GM23248 (cell line): ENCODE measurements at regions not wholly inside any gene's neighbourhood (a gene's known extent, or its start where the extent isn't known, plus 50 kb on each side); places are given as distances from the start of the nearest gene placed in this dataset.
"Not testable (repeated sequence)": the region's sequence is repeated elsewhere in the genome, so short reads cannot be mapped to it uniquely, and the experiment has no call there.

ENCODE experiments used
- DNase-seq: peaks from one replicate; pipeline ENCODE4 v3.0.0-alpha.2; 2015
- H2AFZ ChIP-seq: fragments of 200-600 bp; sonication (generic); 2 replicates; pipeline ENCODE4 v1.6.1; 2016; ENCODE audit warnings: antibody characterized with exemption
- H3F3A ChIP-seq: fragments of 200-600 bp; sonication (generic); 2 replicates; pipeline ENCODE4 v1.6.1; 2016; ENCODE audit warnings: mild to moderate bottlenecking, antibody characterized with exemption, mixed run types; ENCODE audit not compliant: insufficient read depth
- H3K27ac ChIP-seq: fragments of 200-600 bp; sonication (generic); 2 replicates; pipeline ENCODE4 v1.5.1; 2016; ENCODE audit warnings: mild to moderate bottlenecking
- H3K27me3 ChIP-seq: fragments of 200-600 bp; sonication (generic); replicated peaks from 2 replicates; pipeline ENCODE4 v1.6.1; 2016; ENCODE audit warnings: mild to moderate bottlenecking; ENCODE audit not compliant: insufficient read depth
- H3K36me3 ChIP-seq: fragments of 200-600 bp; sonication (generic); 2 replicates; pipeline ENCODE4 v1.6.1; 2016; ENCODE audit warnings: low read depth, mild to moderate bottlenecking
- H3K4me1 ChIP-seq: fragments of 200-600 bp; sonication (generic); 2 replicates; pipeline ENCODE4 v1.6.1; 2016; ENCODE audit warnings: mild to moderate bottlenecking; ENCODE audit not compliant: insufficient read depth
- H3K4me2 ChIP-seq: fragments of 200-600 bp; sonication (generic); one replicate; pipeline ENCODE4 v1.6.1; 2016; ENCODE audit warnings: mild to moderate bottlenecking; ENCODE audit not compliant: unreplicated experiment
- H3K4me3 ChIP-seq: fragments of 200-600 bp; sonication (generic); 2 replicates; pipeline ENCODE4 v1.5.1; 2016; ENCODE audit warnings: mild to moderate bottlenecking
- H3K79me2 ChIP-seq: fragments of 200-600 bp; sonication (generic); 2 replicates; pipeline ENCODE4 v1.6.1; 2016; ENCODE audit warnings: mild to moderate bottlenecking; ENCODE audit not compliant: insufficient read depth
- H3K9ac ChIP-seq: fragments of 200-600 bp; sonication (generic); 2 replicates; pipeline ENCODE4 v1.6.1; 2016; ENCODE audit warnings: mild to moderate bottlenecking
- H3K9me2 ChIP-seq: fragments of 200-600 bp; sonication (generic); 2 replicates; pipeline ENCODE4 v1.6.1; 2016; ENCODE audit warnings: mixed run types, mild to moderate bottlenecking, moderate library complexity; ENCODE audit not compliant: insufficient read depth
- H3K9me3 ChIP-seq: fragments of 200-600 bp; sonication (generic); one replicate; pipeline ENCODE4 v1.6.1; 2017; ENCODE audit warnings: low read depth
- H4K20me1 ChIP-seq: fragments of 200-600 bp; sonication (generic); 2 replicates; pipeline ENCODE4 v1.6.0; 2016; ENCODE audit not compliant: insufficient read depth
- EZH2 ChIP-seq: fragments of 200-600 bp; sonication (generic); IDR thresholded peaks from 2 replicates; pipeline ENCODE4 v1.6.1; 2018; ENCODE audit warnings: antibody characterized with exemption, mild to moderate bottlenecking; ENCODE audit not compliant: insufficient read depth, poor library complexity, severe bottlenecking
- EZH2phosphoT487 ChIP-seq: fragments of 200-600 bp; sonication (generic); IDR thresholded peaks from 2 replicates; pipeline ENCODE4 v1.6.1; 2018; ENCODE audit warnings: antibody characterized with exemption, moderate library complexity, mild to moderate bottlenecking, low read depth; ENCODE audit not compliant: insufficient read depth
- WGBS, 2 experiments: methylation state at CpG; one replicate each; pipeline ENCODE4 v1.1.6; 2015 to 2017; ENCODE audit warnings: low lambda C conversion rate in 2 of 2, low coverage in 1 of 2; ENCODE audit errors: missing lambda C conversion rate in 2 of 2; 5-methylcytosine and 5-hydroxymethylcytosine counted together
- in situ Hi-C: fragments of 300-500 bp; cut with MboI; formaldehyde crosslinking; loops from 2 replicates; pipeline ENCODE4 v1.15.0; 2020

DNA sequence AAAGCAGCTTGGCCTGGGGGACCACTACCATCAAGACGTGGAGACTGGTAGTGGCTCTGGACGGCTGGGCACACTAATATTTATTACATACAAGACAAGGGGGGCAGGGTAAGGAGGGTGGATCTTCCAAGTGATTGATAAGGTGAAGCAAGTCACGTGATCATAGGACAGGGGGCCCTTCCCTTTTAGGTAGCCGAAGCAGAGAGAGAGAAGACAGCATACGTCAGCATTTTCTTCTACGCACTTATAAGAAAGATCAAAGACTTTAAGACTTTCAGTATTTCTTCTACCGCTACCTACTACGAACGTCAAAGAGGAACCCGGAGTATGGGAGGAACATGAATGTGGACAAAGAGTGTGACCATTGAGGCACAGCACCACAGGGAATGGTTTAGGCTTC, 307.9 kb downstream of the RPIA start:
- Histone ChIP-seq H3K9me3 (no peaks in the 10 kb centered on the region), H3K4me2 (no peak overlapping the region), H3F3A (no peaks in the 10 kb centered on the region), H3K4me1 (no peaks in the 10 kb centered on the region), H3K9ac (no peak overlapping the region), H3K27ac (no peak overlapping the region), H3K79me2 (no peaks in the 10 kb centered on the region), H4K20me1 (no peaks in the 10 kb centered on the region), H2AFZ (no peak overlapping the region), H3K27me3 (no peaks in the 10 kb centered on the region), H3K4me3 (no peak overlapping the region), H3K9me2 (no peaks in the 10 kb centered on the region), H3K36me3 (no peaks in the 10 kb centered on the region)
- DNase-seq = no peak
- no peak for TF ChIP-seq EZH2phosphoT487
- no peak for TF ChIP-seq EZH2
- in situ Hi-C loops = no loop called here
- 49 to 57% methylated on average over 10 of the region's 10 CpGs for WGBS, 2 experiments

- Histone ChIP-seq H3K4me3 (no peak overlapping the region), H2AFZ (no peak overlapping the region), H3K9ac (no peak overlapping the region), H3K4me1 (no peaks in the 10 kb centered on the region), H3K27ac (no peak overlapping the region), H4K20me1 (no peaks in the 10 kb centered on the region), H3K27me3 (no peaks in the 10 kb centered on the region), H3K4me2 (no peak overlapping the region), H3K36me3 (no peaks in the 10 kb centered on the region), H3K9me3 (no peaks in the 10 kb centered on the region), H3F3A (no peaks in the 10 kb centered on the region), H3K9me2 (no peaks in the 10 kb centered on the region), H3K79me2 (no peaks in the 10 kb centered on the region)
- in situ Hi-C loops = no loop called here
- TF ChIP-seq EZH2 (no peak), EZH2phosphoT487 (no peak)
- WGBS, 2 experiments = 43 to 51% methylated on average over 5 of the region's 5 CpGs
- no peak for DNase-seq
Observed at GRCh38 chr2:89000235-89000634, 308.8 kb downstream of the RPIA start.

DNA sequence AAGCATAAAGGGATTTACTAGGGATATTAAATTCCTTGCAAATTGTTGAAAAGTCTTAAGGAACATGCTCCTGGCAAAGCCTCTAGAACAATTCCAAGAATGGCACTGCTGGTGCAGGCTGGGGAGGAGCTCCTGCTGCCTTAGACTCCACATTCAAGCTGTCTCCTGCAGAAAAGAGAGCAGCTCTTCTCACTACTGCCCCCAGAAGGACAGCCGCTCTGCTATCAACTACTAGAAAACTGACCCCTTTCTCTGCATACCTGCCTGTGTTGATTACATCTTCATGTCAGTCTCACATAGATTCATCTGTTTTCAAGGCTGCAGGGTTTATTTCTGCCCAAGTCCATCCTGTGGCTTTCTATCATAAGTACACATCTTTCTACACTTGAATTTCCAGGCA, 312.8 kb downstream of the RPIA start:
- H3K9ac ChIP-seq, H3K27me3 ChIP-seq, H2AFZ ChIP-seq, H3K27ac ChIP-seq, H3K4me2 ChIP-seq, H4K20me1 ChIP-seq, H3K9me2 ChIP-seq, H3F3A ChIP-seq, H3K79me2 ChIP-seq, H3K9me3 ChIP-seq, in situ Hi-C loops, H3K36me3 ChIP-seq, H3K4me1 ChIP-seq, H3K4me3 ChIP-seq, DNase-seq: not testable (repeated sequence)
- 0 to 9% methylated on average over 1 of the region's 1 CpG for WGBS, 2 experiments

GRCh38 chr2:89020566-89020965, 329.1 kb downstream of the RPIA start:
- H3K9me3 ChIP-seq, H3K27ac ChIP-seq, H4K20me1 ChIP-seq, H2AFZ ChIP-seq, H3F3A ChIP-seq, H3K36me3 ChIP-seq, H3K4me1 ChIP-seq, DNase-seq, H3K9ac ChIP-seq, H3K79me2 ChIP-seq, in situ Hi-C loops, H3K4me2 ChIP-seq, H3K4me3 ChIP-seq, H3K9me2 ChIP-seq, H3K27me3 ChIP-seq: not testable (repeated sequence)
- 13 to 14% methylated on average over 4 of the region's 4 CpGs for WGBS, 2 experiments

- H4K20me1 ChIP-seq, H3K27me3 ChIP-seq, H3K9me2 ChIP-seq, H3K9me3 ChIP-seq, H3K4me3 ChIP-seq, H2AFZ ChIP-seq, DNase-seq, H3K79me2 ChIP-seq, H3K27ac ChIP-seq, H3K4me2 ChIP-seq, H3K4me1 ChIP-seq, H3F3A ChIP-seq, H3K36me3 ChIP-seq, H3K9ac ChIP-seq: not testable (repeated sequence)
- in situ Hi-C loops = loop anchor here (25.0 kb wide), 1 partner anchor 1161 kb away; no protein-coding TSS in a partner anchor
- 2 to 4% methylated on average over 2 of the region's 2 CpGs for WGBS, 2 experiments
Observed at GRCh38 chr2:89026296-89026695, 334.8 kb downstream of the RPIA start.

DNA sequence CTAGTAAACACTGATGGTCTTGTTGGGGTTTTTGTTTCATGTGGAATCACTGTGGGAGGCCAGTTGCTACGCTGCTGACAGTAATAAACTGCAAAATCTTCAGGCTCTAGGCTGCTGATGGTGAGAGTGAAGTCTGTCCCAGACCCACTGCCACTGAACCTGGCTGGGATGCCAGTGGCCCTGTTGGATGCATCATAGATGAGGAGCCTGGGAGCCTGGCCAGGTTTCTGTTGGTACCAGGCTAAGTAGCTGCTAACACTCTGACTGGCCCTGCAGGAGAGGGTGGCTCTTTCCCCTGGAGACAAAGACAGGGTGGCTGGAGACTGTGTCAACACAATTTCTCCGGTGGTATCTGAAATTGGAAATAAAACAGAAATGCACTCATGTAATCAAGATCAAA, 335.6 kb downstream of the RPIA start:
- in situ Hi-C loops = loop anchor here (25.0 kb wide), 1 partner anchor 1160 kb away; no protein-coding TSS in a partner anchor
- H3K9me3 ChIP-seq, H3K9me2 ChIP-seq, H3F3A ChIP-seq, H2AFZ ChIP-seq, H3K4me2 ChIP-seq, H3K4me1 ChIP-seq, H3K27me3 ChIP-seq, H3K79me2 ChIP-seq, H4K20me1 ChIP-seq, H3K27ac ChIP-seq, H3K36me3 ChIP-seq, H3K9ac ChIP-seq, H3K4me3 ChIP-seq, DNase-seq: not testable (repeated sequence)
- 11 to 20% methylated on average over 2 of the region's 2 CpGs for WGBS, 2 experiments

DNA sequence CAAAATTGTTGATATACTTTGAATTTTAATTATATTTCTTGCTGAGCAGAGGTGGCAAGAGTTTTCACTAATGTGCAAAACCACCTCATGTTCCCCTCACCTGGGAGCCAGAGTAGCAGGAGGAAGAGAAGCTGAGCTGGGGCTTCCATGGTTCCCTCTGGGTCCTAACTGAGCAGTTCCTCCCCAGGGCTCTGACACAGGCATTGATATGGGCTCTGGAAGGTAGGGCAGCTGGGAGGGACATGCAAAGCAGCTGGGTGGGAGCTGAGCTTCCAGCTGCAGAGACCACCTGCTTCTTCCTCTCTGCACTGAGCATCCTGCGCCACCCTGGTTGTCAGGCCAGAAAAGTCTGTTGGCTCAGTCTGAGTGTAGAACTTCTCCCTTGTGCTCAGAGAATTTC, 336.1 kb downstream of the RPIA start:
- not testable (repeated sequence) for DNase-seq, H3K4me2 ChIP-seq, H4K20me1 ChIP-seq, H3K27me3 ChIP-seq, H3K79me2 ChIP-seq, H3K36me3 ChIP-seq, H3K9ac ChIP-seq, H2AFZ ChIP-seq, H3K27ac ChIP-seq, H3K4me3 ChIP-seq, H3K9me2 ChIP-seq, H3K9me3 ChIP-seq, H3F3A ChIP-seq, H3K4me1 ChIP-seq
- WGBS, 2 experiments = 27 to 57% methylated on average over 1 of the region's 1 CpG
- in situ Hi-C loops = loop anchor here (25.0 kb wide), 1 partner anchor 1160 kb away; no protein-coding TSS in a partner anchor
